Keratinocyte (primary cell): ENCODE measurements at regions not wholly inside any gene's neighbourhood (a gene's known extent, or its start where the extent isn't known, plus 50 kb on each side); places are given as distances from the start of the nearest gene placed in this dataset.

Source experiments
- DNase-seq: peaks from one replicate; pipeline ENCODE4 v3.0.0-alpha.2; 2011; ENCODE audit warnings: low read depth, missing footprints, low spot score
- FAIRE-seq: peaks from 2 replicates; lab custom pipeline; 2011; peaks lifted over from hg19 to GRCh38; lab: Jason Lieb, UNC
- H2AFZ ChIP-seq: 2 replicates; pipeline ENCODE4 v1.6.0; 2012; ENCODE audit warnings: low read length, control low read depth, inconsistent platforms; ENCODE audit not compliant: control insufficient read depth
- H3K27ac ChIP-seq: 2 replicates; pipeline ENCODE4 v1.5.1; 2011; ENCODE audit warnings: low read length; ENCODE audit not compliant: control insufficient read depth, insufficient read depth
- H3K27me3 ChIP-seq: 3 replicates; pipeline ENCODE4 v1.6.0; 2011; ENCODE audit warnings: low read length; ENCODE audit not compliant: control insufficient read depth, insufficient read depth; ENCODE audit errors: extremely low read depth
- H3K36me3 ChIP-seq, 2 experiments: 2 replicates in 1 of 2; 3 replicates in 1 of 2; pipeline ENCODE4 v1.5.1; 2011; ENCODE audit warnings: low read length in 2 of 2, mild to moderate bottlenecking in 1 of 2; ENCODE audit not compliant: control insufficient read depth in 2 of 2, insufficient read depth in 2 of 2; ENCODE audit errors: extremely low read depth in 1 of 2
- H3K4me1 ChIP-seq: 3 replicates; pipeline ENCODE4 v1.5.1; 2011; ENCODE audit warnings: low read length; ENCODE audit not compliant: control insufficient read depth, insufficient read depth; ENCODE audit errors: extremely low read depth
- H3K4me2 ChIP-seq: 3 replicates; pipeline ENCODE4 v1.6.0; 2011; ENCODE audit warnings: low read depth, low read length; ENCODE audit not compliant: control insufficient read depth, insufficient read depth; ENCODE audit errors: extremely low read depth
- H3K4me3 ChIP-seq, 3 experiments: fragments of 200-600 bp in 1 of 3; sonication (generic) in 1 of 3; 2 replicates in 2 of 3; 3 replicates in 1 of 3; pipeline ENCODE4 v1.5.1; 2011 to 2016; ENCODE audit warnings: low read length in 3 of 3, mild to moderate bottlenecking in 3 of 3, control low read depth in 2 of 3, inconsistent platforms in 1 of 3, low read depth in 1 of 3, mixed read lengths in 1 of 3, mixed run types in 1 of 3, moderate library complexity in 1 of 3; ENCODE audit not compliant: control insufficient read depth in 2 of 3, insufficient read depth in 2 of 3; ENCODE audit errors: extremely low read depth in 1 of 3
- H3K79me2 ChIP-seq: 2 replicates; pipeline ENCODE4 v1.6.0; 2012; ENCODE audit warnings: low read length; ENCODE audit not compliant: control insufficient read depth, insufficient read depth
- H3K9ac ChIP-seq: 3 replicates; pipeline ENCODE4 v1.6.0; 2011; ENCODE audit warnings: low read length; ENCODE audit not compliant: control insufficient read depth, insufficient read depth; ENCODE audit errors: extremely low read depth
- H3K9me1 ChIP-seq: 3 replicates; pipeline ENCODE4 v1.6.0; 2011; ENCODE audit warnings: low read length; ENCODE audit not compliant: control insufficient read depth, insufficient read depth; ENCODE audit errors: extremely low read depth
- H3K9me3 ChIP-seq: 2 replicates; pipeline ENCODE4 v1.5.1; 2012; ENCODE audit warnings: low read depth, low read length; ENCODE audit not compliant: control insufficient read depth
- H4K20me1 ChIP-seq: 3 replicates; pipeline ENCODE4 v1.6.0; 2011; ENCODE audit warnings: low read length; ENCODE audit not compliant: control insufficient read depth, insufficient read depth; ENCODE audit errors: extremely low read depth
- CTCF ChIP-seq, 3 experiments: IDR thresholded peaks in 1 of 3; conservative IDR thresholded peaks in 1 of 3; optimal IDR thresholded peaks in 1 of 3; 2 replicates in 2 of 3; 3 replicates in 1 of 3; pipeline versions ENCODE3 to v1.5.1; 2011; ENCODE audit warnings: low read length in 3 of 3, mild to moderate bottlenecking in 3 of 3, moderate library complexity in 2 of 3, control low read depth in 1 of 3, inconsistent platforms in 1 of 3; ENCODE audit not compliant: insufficient read depth in 2 of 3; ENCODE audit errors: extremely low read depth in 1 of 3
- EZH2 ChIP-seq: IDR thresholded peaks from one replicate; pipeline ENCODE4 v1.6.1; 2012; ENCODE audit warnings: inconsistent platforms, mild to moderate bottlenecking, low read length, moderate library complexity
- dilution Hi-C: fragments of 300-500 bp; cut with MboI; formaldehyde crosslinking; loops from one replicate; pipeline ENCODE4 v1.7.0; 2020; ENCODE audit warnings: low sequenced_read_pairs; ENCODE audit not compliant: extremely low pct_ligation_motif_present

DNA sequence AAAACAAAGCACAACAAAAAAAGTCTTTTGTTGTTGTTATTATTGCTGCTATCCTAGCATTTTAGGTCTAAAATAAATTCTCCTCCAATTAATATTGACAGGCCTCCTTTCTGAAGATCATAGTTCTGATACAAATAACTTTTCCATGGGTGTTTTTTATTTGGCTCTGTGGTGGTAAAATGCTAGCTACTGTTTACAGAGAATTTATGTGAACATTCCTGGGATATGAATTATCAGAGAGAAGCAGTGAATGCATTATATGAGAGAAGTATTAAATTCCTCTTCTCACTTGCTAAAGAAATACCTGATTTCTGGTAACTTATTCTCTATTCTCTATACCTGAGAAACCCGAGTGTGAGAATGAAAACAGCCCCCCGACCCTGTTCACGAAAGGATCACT is 57.5 kb upstream of the TMCO5A start:
- Histone ChIP-seq H3K9me1 (no peaks in the 10 kb centered on the region), H4K20me1 (no peaks in the 10 kb centered on the region), H3K36me3 (no peaks in the 10 kb centered on the region), H3K9me3 (no peaks in the 10 kb centered on the region), H3K9ac (no peak overlapping the region), H3K4me2 (no peak overlapping the region), H3K27ac (no peak overlapping the region), H2AFZ (no peak overlapping the region), H3K4me3 (no peak overlapping the region), H3K27me3 (no peaks in the 10 kb centered on the region), H3K4me1 (no peaks in the 10 kb centered on the region), H3K79me2 (no peaks in the 10 kb centered on the region)
- DNase-seq (no peak), FAIRE-seq (no peak)
- dilution Hi-C loops = no loop called here
- TF ChIP-seq CTCF (optimal IDR thresholded peaks at IDR 0.05 in 1 of 3, IDR thresholded peaks at IDR 0.05 in 1 of 3, conservative IDR thresholded peaks at IDR 0.05 in 1 of 3; ENCODE audit: extremely low read depth in 1 of 3, insufficient read depth in 2 of 3, low read length in 3 of 3) (no peak), EZH2 (no peak)

GRCh38 chr15:37877851-37878741 is 56.3 kb upstream of the TMCO5A start:
- H3K9ac ChIP-seq = no peak overlapping the region
- dilution Hi-C loops = no loop called here
- H3K79me2 ChIP-seq = no peaks in the 10 kb centered on the region
- TF ChIP-seq EZH2 = no peak
- no peak for TF ChIP-seq CTCF (optimal IDR thresholded peaks at IDR 0.05 in 1 of 3, IDR thresholded peaks at IDR 0.05 in 1 of 3, conservative IDR thresholded peaks at IDR 0.05 in 1 of 3; ENCODE audit: extremely low read depth in 1 of 3, insufficient read depth in 2 of 3, low read length in 3 of 3)
- no peaks in the 10 kb centered on the region for H4K20me1 ChIP-seq
- H3K36me3 ChIP-seq = no peaks in the 10 kb centered on the region
- no peaks in the 10 kb centered on the region for H3K9me3 ChIP-seq
- FAIRE-seq (no peak), DNase-seq (no peak)
- no peak overlapping the region for H3K27ac ChIP-seq
- no peaks in the 10 kb centered on the region for H3K4me1 ChIP-seq
- H3K27me3 ChIP-seq = no peaks in the 10 kb centered on the region
- no peak overlapping the region for H2AFZ ChIP-seq
- no peak overlapping the region for H3K4me3 ChIP-seq
- H3K9me1 ChIP-seq = no peaks in the 10 kb centered on the region
- no peak overlapping the region for H3K4me2 ChIP-seq
